ENCODE measurements at regions not wholly inside any gene's neighbourhood (a gene's known extent, or its start where the extent isn't known, plus 50 kb on each side); places are given as distances from the start of the nearest gene placed in this dataset.
A peak's percentile ranks its signal among the peaks of the same experiment; 100 is the strongest.
"Not testable (repeated sequence)": the region's sequence is repeated elsewhere in the genome, so short reads cannot be mapped to it uniquely, and the experiment has no call there.

DNA sequence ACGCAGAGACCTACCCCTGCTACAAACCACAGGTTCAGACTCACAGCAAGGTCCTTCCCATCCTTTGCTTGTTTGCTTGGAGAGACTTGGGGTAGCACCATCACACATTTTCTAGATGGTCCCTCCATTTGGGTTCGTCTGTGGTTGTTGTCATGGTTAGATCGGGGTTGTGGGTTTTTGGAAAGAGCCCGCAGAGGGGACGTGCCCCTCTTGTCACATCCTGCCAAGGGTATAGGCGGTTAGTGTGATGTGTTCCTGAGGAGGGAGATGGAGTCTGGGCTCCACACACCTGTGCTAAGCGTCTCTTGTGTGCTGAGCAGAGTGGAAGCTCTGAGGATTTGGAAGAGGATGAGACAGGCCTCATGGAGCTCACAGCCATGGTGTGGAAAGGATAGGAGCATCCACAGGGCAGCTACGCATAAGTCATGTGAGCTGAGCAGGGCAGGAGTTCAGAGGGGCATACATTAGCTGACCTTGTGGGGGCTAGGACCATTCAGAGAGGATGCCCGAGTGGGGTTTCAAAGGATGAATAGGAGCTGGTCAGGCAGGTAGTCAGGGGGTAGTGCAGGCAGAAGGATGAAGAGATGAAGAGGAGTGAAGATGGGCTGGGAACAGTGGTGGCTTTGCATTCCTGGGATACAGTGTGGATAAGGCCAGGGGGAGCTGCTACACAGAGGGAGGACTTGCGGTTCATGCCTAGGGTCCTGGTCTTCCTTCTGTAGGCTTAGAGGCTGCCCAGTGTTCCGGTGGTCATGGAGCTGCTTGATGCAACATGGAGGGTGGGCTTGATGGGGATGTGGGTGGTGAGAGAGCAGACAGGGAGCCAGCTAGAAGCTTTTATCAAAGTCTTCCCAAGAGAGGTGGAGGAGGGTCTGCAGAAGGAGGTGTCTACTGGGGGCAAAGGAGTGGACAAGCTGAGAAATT lies 62.9 kb downstream of the ACKR3 start:
- no peak for DNase-seq (ENCODE audit: low spot score)

GRCh38 chr2:236633219-236633570 lies 63.6 kb downstream of the ACKR3 start:
- no peak for DNase-seq (ENCODE audit: low spot score)

GRCh38 chr2:236633775-236634560 lies 64.3 kb downstream of the ACKR3 start:
- DNase-seq (ENCODE audit: low spot score) = no peak

DNA sequence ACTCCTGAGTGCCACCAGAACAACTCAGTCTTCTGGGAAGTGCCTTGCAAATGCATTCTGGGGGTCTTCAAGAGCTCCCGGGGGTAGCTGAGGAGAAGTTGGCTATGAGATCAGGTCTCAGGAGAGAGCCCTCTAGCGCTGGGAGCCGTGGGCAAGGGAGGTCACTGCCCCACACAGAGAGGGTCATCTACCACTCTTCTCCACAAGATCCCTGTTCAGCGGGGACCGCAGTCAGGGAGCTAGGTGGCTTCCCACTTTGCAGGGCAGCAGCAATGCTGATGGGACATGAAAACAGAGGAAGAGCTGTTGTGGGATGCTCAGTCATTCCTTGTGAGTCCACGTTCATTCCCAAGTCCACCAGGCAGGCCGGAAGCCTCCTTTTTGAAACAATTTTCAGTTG lies 66.6 kb downstream of the ACKR3 start:
- no peak for DNase-seq (ENCODE audit: low spot score)

GRCh38 chr2:236636714-236637470 lies 67.3 kb downstream of the ACKR3 start:
- DNase-seq (ENCODE audit: low spot score) = no peak

- peak; percentile 46 for DNase-seq (ENCODE audit: low spot score)
Measured at GRCh38 chr2:236637686-236638569, 68.3 kb downstream of the ACKR3 start.

- no peak for DNase-seq (ENCODE audit: low spot score)
Measured at GRCh38 chr2:236638707-236639106, 69.1 kb downstream of the ACKR3 start.

GRCh38 chr2:236639461-236640235 lies 70.0 kb downstream of the ACKR3 start:
- DNase-seq (ENCODE audit: low spot score) = no peak

- no peak for DNase-seq (ENCODE audit: low spot score)
Measured at GRCh38 chr2:236641051-236641726, 71.6 kb downstream of the ACKR3 start.

DNA sequence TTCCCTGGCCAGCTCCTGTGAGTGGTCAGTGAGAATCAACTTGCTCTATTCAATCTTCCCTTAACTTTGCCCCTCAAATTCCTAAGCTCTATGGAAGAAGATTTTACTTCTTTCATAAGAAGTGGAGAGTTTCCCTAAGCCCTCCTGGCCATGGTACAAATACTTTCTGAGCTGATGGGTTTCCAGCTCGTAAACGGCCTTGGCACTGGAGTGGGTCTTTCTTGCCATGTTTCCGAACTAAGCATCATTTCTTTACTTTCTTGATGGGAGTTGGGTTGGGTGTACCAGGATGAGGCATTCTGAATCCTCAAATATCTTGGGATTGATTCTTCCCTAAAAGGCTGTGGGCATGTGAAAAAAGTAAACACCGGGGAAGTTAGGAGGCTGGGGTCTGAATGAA lies 72.5 kb downstream of the ACKR3 start:
- no peak for DNase-seq (ENCODE audit: low spot score)

DNA sequence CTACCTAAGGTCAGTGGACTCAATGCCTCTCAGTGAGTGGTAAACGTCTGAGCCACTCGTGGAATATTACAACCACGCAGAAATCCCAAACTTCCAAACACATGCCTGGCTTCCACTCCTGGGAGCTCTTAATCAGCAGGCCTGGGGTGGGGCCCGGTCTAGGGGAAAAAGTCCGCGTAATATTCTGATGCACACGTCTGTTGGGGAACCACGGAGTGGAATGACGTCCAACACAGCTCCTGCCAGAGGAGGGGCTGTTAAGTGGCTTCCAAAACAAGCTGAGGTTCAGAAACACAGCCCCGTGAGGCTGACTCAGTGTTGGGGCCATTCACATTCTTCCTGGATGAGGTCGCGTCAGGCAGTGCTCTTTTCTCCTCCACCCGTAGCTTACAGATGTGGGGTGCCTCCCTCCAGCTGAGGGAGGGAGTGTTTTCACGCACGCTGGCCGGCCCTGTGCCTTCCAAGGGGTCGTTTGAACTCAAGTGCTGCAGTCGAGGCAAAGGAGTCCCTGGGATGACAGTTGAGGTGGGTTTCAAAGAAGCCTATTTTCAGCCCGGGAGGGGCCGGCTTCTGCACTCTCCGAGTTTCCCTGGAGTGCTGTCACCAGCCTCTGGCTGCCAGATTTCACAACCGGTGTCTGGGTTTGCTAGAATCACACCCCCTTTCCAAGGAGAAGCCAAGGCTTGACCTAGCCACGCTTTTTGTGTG lies 73.1 kb downstream of the ACKR3 start:
- peak; percentile 93 for DNase-seq (ENCODE audit: low spot score)

DNA sequence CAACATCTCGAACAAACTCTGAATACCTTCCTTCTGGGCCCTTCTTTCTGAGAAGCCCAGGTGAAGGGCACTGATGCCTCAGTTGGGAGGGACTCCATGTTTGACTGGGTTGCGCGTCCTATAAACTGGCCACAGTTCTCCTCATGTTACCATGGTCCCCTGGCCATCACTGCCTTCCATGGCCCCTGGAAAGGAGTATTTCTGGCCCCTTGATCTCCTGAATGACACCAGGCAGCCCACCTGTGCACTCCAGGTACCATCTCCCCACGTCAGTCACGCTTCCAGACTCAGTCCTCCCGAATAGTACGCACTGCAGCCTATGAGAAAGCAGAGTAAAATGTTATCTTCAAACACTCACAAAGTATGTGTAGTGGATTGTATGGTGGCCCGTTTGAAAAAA lies 73.9 kb downstream of the ACKR3 start:
- no peak for DNase-seq (ENCODE audit: low spot score)

DNA sequence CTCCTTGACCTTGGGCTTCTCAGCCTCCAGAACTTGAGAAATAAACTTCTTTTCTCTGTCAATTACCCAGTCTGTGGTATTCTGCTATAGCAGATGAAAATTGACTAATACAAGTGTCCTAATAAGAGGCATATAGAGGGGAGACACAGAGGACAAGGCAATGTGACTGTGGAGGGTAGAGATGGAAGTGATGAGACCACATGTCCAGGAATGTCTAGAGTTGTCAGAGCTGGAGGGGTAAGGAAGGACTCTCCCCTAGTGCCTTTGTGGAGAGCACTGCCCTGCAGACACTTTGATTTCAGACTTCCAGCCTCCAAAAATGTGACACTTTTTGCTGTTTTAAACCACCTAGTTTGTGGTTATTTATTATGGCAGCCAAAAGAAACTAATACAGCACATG lies 74.4 kb downstream of the ACKR3 start:
- DNase-seq (ENCODE audit: low spot score) = no peak

- DNase-seq (ENCODE audit: low spot score) = no peak
Measured at GRCh38 chr2:236644502-236644911, 74.9 kb downstream of the ACKR3 start.

GRCh38 chr2:236645141-236645540 lies 75.5 kb downstream of the ACKR3 start:
- not testable (repeated sequence) for DNase-seq (ENCODE audit: low spot score)

DNA sequence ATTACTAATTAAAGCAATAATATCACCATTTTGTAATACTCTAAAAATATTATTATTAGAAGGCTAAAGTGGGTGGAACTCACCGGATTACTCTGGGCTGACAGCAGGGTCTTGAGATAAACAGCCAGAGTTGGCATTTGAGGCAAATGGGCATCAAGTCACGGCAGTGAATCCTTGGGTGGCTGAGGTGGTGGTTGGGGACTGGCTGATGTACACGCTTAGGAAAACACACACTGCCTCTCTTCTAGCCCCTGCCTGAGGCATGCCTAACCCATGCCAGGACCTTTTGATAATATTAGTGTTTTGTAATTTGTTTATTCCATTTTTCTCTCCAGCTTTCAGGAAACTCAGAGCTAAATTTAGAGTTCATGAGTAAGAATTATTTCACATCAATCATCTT lies 76.8 kb downstream of the ACKR3 start:
- DNase-seq (ENCODE audit: low spot score) = no peak

DNA sequence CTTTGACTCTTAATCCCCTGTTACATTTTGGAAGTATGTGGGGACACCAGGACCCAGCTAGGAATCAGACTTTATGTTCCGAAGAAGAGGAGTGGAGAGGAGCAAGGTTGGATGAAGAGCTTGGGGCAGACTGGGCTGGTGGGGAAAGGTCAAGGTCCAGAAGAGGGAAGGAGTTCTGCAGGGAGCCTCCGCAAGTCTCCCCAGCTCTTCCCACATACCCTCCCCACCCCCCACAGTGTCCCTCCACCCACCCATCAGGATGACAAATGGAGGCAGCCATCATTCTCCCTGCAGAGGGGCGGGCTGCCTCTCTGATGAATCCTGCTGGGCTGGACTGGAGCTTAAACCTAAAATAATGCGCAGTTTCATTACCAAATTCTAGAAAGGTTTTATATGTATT lies 77.2 kb downstream of the ACKR3 start:
- no peak for DNase-seq (ENCODE audit: low spot score)

GRCh38 chr2:236647621-236648020 lies 78.0 kb downstream of the ACKR3 start:
- DNase-seq (ENCODE audit: low spot score) = no peak

DNA sequence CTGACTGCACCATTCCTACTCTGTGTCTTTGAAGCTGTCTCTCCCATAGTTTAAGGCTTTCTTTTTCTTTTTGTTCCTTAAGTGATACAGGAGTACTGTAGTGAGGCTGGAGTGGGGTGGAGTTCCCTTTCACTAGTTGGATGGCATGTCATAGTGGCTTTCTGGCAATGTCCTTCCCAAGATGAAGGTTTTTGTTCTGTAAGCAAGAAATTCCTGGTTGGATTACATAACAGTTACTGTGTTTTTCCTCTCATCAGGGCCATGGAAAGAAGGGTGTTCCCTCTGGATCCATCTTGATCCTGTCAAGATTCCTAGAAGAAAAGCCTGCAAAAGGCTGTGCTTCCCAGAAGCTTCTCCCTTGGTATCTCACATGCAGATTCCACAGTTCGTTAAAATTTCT lies 84.2 kb downstream of the ACKR3 start:
- DNase-seq (ENCODE audit: low spot score) = no peak

GRCh38 chr2:236654496-236654895 lies 84.9 kb downstream of the ACKR3 start:
- DNase-seq (ENCODE audit: low spot score) = no peak

Measured in GM03348 (cell line).